Activated naive CD8-positive, alpha-beta T cell treated with anti-CD3 and anti-CD28 coated beads, Interleukin-2, amount 10 ng/mL, durations not matched to agents 7 days and 5 days (primary cell): ENCODE measurements at regions not wholly inside any gene's neighbourhood (a gene's known extent, or its start where the extent isn't known, plus 50 kb on each side); places are given as distances from the start of the nearest gene placed in this dataset.

Source experiments
- ATAC-seq: fragments of 150-1000 bp; cut with Tn5 transposase; one replicate; pipeline ENCODE4 v1.10.0; 2021; ENCODE audit warnings: low read depth, moderate library complexity
- POLR2A ChIA-PET: fragments of 350-600 bp; sonication (Branson Sonifier 250); formaldehyde crosslinking; loops from one replicate; lab custom pipeline; 2021; ENCODE audit warnings: antibody characterized with exemption; lab: Charles Lee
- DNase-seq: peaks from one replicate; pipeline ENCODE4 v3.0.0; 2021
- H3K27ac Mint-ChIP-seq: one replicate; pipeline ENCODE4 v1.8.0; 2022; ENCODE audit warnings: mild to moderate bottlenecking, mixed read lengths
- H3K27me3 Mint-ChIP-seq: one replicate; pipeline ENCODE4 v1.8.0; 2022; ENCODE audit warnings: mild to moderate bottlenecking, moderate library complexity, mixed read lengths
- H3K36me3 Mint-ChIP-seq: one replicate; pipeline ENCODE4 v1.8.0; 2021; ENCODE audit warnings: mild to moderate bottlenecking, mixed read lengths
- H3K4me1 Mint-ChIP-seq: one replicate; pipeline ENCODE4 v1.8.0; 2021; ENCODE audit warnings: mixed read lengths
- H3K4me3 Mint-ChIP-seq: one replicate; pipeline ENCODE4 v1.8.0; 2022; ENCODE audit warnings: mild to moderate bottlenecking, moderate library complexity, mixed read lengths
- H3K9me3 Mint-ChIP-seq: one replicate; pipeline ENCODE4 v1.8.0; 2021; ENCODE audit warnings: mixed read lengths

- no peaks in the 10 kb centered on the region for H3K4me1 Mint-ChIP-seq
- H3K27ac Mint-ChIP-seq: no peak overlapping the region
- H3K27me3 Mint-ChIP-seq: no peaks in the 10 kb centered on the region
- no peaks in the 10 kb centered on the region for H3K9me3 Mint-ChIP-seq
- DNase-seq (no peak), ATAC-seq (no peak)
- no peaks in the 10 kb centered on the region for H3K36me3 Mint-ChIP-seq
- no peak overlapping the region for H3K4me3 Mint-ChIP-seq
- POLR2A ChIA-PET: no interaction called here
Measured at GRCh38 chr6:91105532-91105931, 518.7 kb upstream of the MAP3K7 start.

GRCh38 chr6:91099479-91099878 is 512.6 kb upstream of the MAP3K7 start:
- Mint-ChIP-seq H3K4me1 (no peaks in the 10 kb centered on the region), H3K36me3 (no peaks in the 10 kb centered on the region), H3K27me3 (no peaks in the 10 kb centered on the region), H3K9me3 (no peaks in the 10 kb centered on the region), H3K4me3 (no peak overlapping the region), H3K27ac (no peak overlapping the region)
- POLR2A ChIA-PET: no interaction called here
- DNase-seq (no peak), ATAC-seq (no peak)

- Mint-ChIP-seq H3K4me1 (no peaks in the 10 kb centered on the region), H3K9me3 (no peaks in the 10 kb centered on the region), H3K4me3 (no peak overlapping the region), H3K27me3 (no peaks in the 10 kb centered on the region), H3K27ac (no peak overlapping the region), H3K36me3 (no peaks in the 10 kb centered on the region)
- POLR2A ChIA-PET: no interaction called here
- DNase-seq: no peak
- no peak for ATAC-seq
Measured at GRCh38 chr6:91098006-91098405, 511.1 kb upstream of the MAP3K7 start.

GRCh38 chr6:91097364-91097763 is 510.5 kb upstream of the MAP3K7 start:
- no peak for ATAC-seq
- H3K9me3 Mint-ChIP-seq: no peaks in the 10 kb centered on the region
- no peak for DNase-seq
- H3K27me3 Mint-ChIP-seq: no peaks in the 10 kb centered on the region
- H3K27ac Mint-ChIP-seq: no peak overlapping the region
- H3K36me3 Mint-ChIP-seq: no peaks in the 10 kb centered on the region
- no peaks in the 10 kb centered on the region for H3K4me1 Mint-ChIP-seq
- no peak overlapping the region for H3K4me3 Mint-ChIP-seq
- POLR2A ChIA-PET: no interaction called here

GRCh38 chr6:91094806-91095475 is 508.1 kb upstream of the MAP3K7 start:
- H3K4me1 Mint-ChIP-seq: no peaks in the 10 kb centered on the region
- H3K9me3 Mint-ChIP-seq: no peaks in the 10 kb centered on the region
- POLR2A ChIA-PET: no interaction called here
- DNase-seq (no peak), ATAC-seq (no peak)
- H3K4me3 Mint-ChIP-seq: no peak overlapping the region
- peaks cover 2% of the 10 kb centered on the region for H3K27me3 Mint-ChIP-seq
- no peak overlapping the region for H3K27ac Mint-ChIP-seq
- H3K36me3 Mint-ChIP-seq: no peaks in the 10 kb centered on the region

GRCh38 chr6:91094341-91094740 is 507.5 kb upstream of the MAP3K7 start:
- Mint-ChIP-seq H3K4me1 (no peaks in the 10 kb centered on the region), H3K4me3 (no peak overlapping the region), H3K9me3 (no peaks in the 10 kb centered on the region), H3K27me3 (peaks cover 2% of the 10 kb centered on the region), H3K27ac (no peak overlapping the region), H3K36me3 (no peaks in the 10 kb centered on the region)
- no peak for DNase-seq
- ATAC-seq: no peak
- POLR2A ChIA-PET: no interaction called here

GRCh38 chr6:91088976-91089375 is 502.1 kb upstream of the MAP3K7 start:
- DNase-seq (no peak), ATAC-seq (no peak)
- Mint-ChIP-seq H3K36me3 (no peaks in the 10 kb centered on the region), H3K4me1 (no peaks in the 10 kb centered on the region), H3K27ac (no peak overlapping the region), H3K4me3 (no peak overlapping the region), H3K27me3 (peaks cover 2% of the 10 kb centered on the region), H3K9me3 (no peaks in the 10 kb centered on the region)
- POLR2A ChIA-PET: no interaction called here

GRCh38 chr6:91088515-91088914 is 501.6 kb upstream of the MAP3K7 start:
- DNase-seq (no peak), ATAC-seq (no peak)
- H3K4me1 Mint-ChIP-seq: no peaks in the 10 kb centered on the region
- no peak overlapping the region for H3K27ac Mint-ChIP-seq
- no peaks in the 10 kb centered on the region for H3K9me3 Mint-ChIP-seq
- peaks cover 2% of the 10 kb centered on the region for H3K27me3 Mint-ChIP-seq
- no peaks in the 10 kb centered on the region for H3K36me3 Mint-ChIP-seq
- no peak overlapping the region for H3K4me3 Mint-ChIP-seq
- POLR2A ChIA-PET: no interaction called here

GRCh38 chr6:91087908-91088307 is 501.0 kb upstream of the MAP3K7 start:
- POLR2A ChIA-PET: no interaction called here
- DNase-seq (no peak), ATAC-seq (no peak)
- Mint-ChIP-seq H3K27ac (no peak overlapping the region), H3K27me3 (peaks cover 2% of the 10 kb centered on the region), H3K36me3 (no peaks in the 10 kb centered on the region), H3K4me3 (no peak overlapping the region), H3K4me1 (no peaks in the 10 kb centered on the region), H3K9me3 (no peaks in the 10 kb centered on the region)

- ATAC-seq (no peak), DNase-seq (no peak)
- POLR2A ChIA-PET: no interaction called here
- H3K4me3 Mint-ChIP-seq: no peak overlapping the region
- no peak overlapping the region for H3K27ac Mint-ChIP-seq
- no peaks in the 10 kb centered on the region for H3K36me3 Mint-ChIP-seq
- peaks cover 2% of the 10 kb centered on the region for H3K27me3 Mint-ChIP-seq
- H3K9me3 Mint-ChIP-seq: no peaks in the 10 kb centered on the region
- no peaks in the 10 kb centered on the region for H3K4me1 Mint-ChIP-seq
Measured at GRCh38 chr6:91083211-91083610, 496.3 kb upstream of the MAP3K7 start.

- POLR2A ChIA-PET: interaction anchor here (0.6 kb wide), 1 partner anchor 496 kb away, joined by 8 read pairs; no protein-coding TSS in a partner anchor
- no peaks in the 10 kb centered on the region for H3K9me3 Mint-ChIP-seq
- H3K27ac Mint-ChIP-seq: no peak overlapping the region
- H3K27me3 Mint-ChIP-seq: peaks cover 2% of the 10 kb centered on the region
- H3K4me3 Mint-ChIP-seq: no peak overlapping the region
- no peak for DNase-seq
- H3K36me3 Mint-ChIP-seq: no peaks in the 10 kb centered on the region
- H3K4me1 Mint-ChIP-seq: no peaks in the 10 kb centered on the region
- ATAC-seq: no peak
Measured at GRCh38 chr6:91082311-91082832, 495.5 kb upstream of the MAP3K7 start.

GRCh38 chr6:91081452-91082067 is 494.7 kb upstream of the MAP3K7 start:
- Mint-ChIP-seq H3K27ac (no peak overlapping the region), H3K4me3 (no peak overlapping the region), H3K36me3 (no peaks in the 10 kb centered on the region), H3K27me3 (peaks cover 2% of the 10 kb centered on the region), H3K9me3 (no peaks in the 10 kb centered on the region), H3K4me1 (no peaks in the 10 kb centered on the region)
- POLR2A ChIA-PET: no interaction called here
- ATAC-seq (no peak), DNase-seq (no peak)

- Mint-ChIP-seq H3K27me3 (peaks cover 2% of the 10 kb centered on the region), H3K4me3 (no peak overlapping the region), H3K36me3 (no peaks in the 10 kb centered on the region), H3K27ac (no peak overlapping the region), H3K4me1 (no peaks in the 10 kb centered on the region), H3K9me3 (no peaks in the 10 kb centered on the region)
- POLR2A ChIA-PET: no interaction called here
- no peak for DNase-seq
- ATAC-seq: no peak
Measured at GRCh38 chr6:91080871-91081270, 494.0 kb upstream of the MAP3K7 start.

GRCh38 chr6:91079969-91080368 is 493.1 kb upstream of the MAP3K7 start:
- Mint-ChIP-seq H3K9me3 (no peaks in the 10 kb centered on the region), H3K27ac (no peak overlapping the region), H3K4me3 (no peak overlapping the region), H3K27me3 (peaks cover 2% of the 10 kb centered on the region), H3K36me3 (no peaks in the 10 kb centered on the region), H3K4me1 (no peaks in the 10 kb centered on the region)
- ATAC-seq (no peak), DNase-seq (no peak)
- POLR2A ChIA-PET: no interaction called here
